ENCODE measurements at regions not wholly inside any gene's neighbourhood (a gene's known extent, or its start where the extent isn't known, plus 50 kb on each side); places are given as distances from the start of the nearest gene placed in this dataset.

- H3K4me3 ChIP-seq (replicated peaks; ENCODE audit: low read depth, low read length), result no peak overlapping the region
- DNase-seq (ENCODE audit: low read depth), result no peak
- TF ChIP-seq, protein P1, sequence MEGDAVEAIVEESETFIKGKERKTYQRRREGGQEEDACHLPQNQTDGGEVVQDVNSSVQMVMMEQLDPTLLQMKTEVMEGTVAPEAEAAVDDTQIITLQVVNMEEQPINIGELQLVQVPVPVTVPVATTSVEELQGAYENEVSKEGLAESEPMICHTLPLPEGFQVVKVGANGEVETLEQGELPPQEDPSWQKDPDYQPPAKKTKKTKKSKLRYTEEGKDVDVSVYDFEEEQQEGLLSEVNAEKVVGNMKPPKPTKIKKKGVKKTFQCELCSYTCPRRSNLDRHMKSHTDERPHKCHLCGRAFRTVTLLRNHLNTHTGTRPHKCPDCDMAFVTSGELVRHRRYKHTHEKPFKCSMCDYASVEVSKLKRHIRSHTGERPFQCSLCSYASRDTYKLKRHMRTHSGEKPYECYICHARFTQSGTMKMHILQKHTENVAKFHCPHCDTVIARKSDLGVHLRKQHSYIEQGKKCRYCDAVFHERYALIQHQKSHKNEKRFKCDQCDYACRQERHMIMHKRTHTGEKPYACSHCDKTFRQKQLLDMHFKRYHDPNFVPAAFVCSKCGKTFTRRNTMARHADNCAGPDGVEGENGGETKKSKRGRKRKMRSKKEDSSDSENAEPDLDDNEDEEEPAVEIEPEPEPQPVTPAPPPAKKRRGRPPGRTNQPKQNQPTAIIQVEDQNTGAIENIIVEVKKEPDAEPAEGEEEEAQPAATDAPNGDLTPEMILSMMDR (IDR thresholded peaks at IDR 0.05; ENCODE audit: low read length, missing control alignments), result no peak
These were observed 423.5 kb downstream of the ANKRD7 start for GRCh38 chr7:118648002-118648401.

DNA sequence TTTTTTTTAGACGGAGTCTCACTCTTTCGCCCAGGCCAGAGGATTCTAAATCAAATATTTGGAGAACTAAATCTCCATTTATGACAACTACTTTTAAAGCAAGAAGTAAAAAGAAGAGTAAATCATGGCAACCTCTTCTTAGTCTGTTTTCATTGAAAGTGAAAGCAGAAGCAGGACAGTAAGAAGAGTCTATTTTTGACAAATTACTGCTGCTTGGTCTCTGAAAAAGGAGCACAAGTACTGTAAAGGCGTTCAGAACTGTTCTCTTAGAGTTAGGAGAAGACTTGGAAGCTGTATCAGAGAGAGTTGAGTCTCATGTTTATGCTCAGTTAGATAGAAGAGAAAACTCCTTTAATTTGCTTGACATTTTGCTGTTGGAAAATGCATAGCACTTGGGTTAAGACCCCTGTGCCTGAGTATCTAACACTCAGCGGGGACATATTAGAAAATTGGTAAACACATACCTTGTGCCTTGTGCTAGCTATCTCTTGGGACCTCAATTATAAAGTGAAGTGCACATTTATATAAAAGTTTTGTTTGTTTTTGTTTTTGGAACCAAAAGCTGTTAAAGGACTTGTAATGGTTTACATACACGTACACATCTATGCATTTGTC is 433.0 kb downstream of the ANKRD7 start:
- H3K4me3 ChIP-seq (replicated peaks; ENCODE audit: low read depth, low read length), result no peak overlapping the region
- TF ChIP-seq, protein P1 (IDR thresholded peaks at IDR 0.05; ENCODE audit: low read length, missing control alignments), result no peak
- DNase-seq (ENCODE audit: low read depth), result no peak

GRCh38 chr7:118662266-118662665 is 437.8 kb downstream of the ANKRD7 start:
- DNase-seq (ENCODE audit: low read depth), result no peak
- TF ChIP-seq, protein P1 (IDR thresholded peaks at IDR 0.05; ENCODE audit: low read length, missing control alignments), result no peak
- no peak overlapping the region for H3K4me3 ChIP-seq (replicated peaks; ENCODE audit: low read depth, low read length)

DNA sequence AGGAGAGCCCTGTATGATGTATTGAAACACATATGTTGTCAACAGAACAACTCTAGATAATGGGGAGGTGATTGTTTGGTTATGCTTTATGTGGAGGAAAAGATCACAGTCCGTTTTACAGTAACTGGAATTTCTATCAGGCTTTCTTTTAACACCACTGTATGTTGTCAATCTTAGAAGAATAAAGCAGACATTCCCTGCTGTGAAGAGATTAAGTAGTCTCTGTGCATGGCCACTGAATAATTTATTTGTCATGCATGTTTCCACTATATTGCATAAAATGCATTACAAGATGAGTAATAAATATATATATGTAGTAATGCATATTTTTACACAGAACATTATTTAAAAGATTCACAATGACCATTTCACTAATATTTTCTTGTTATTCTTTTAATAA is 440.0 kb downstream of the ANKRD7 start:
- no peak for DNase-seq (ENCODE audit: low read depth)
- H3K4me3 ChIP-seq (replicated peaks; ENCODE audit: low read depth, low read length), result no peak overlapping the region
- TF ChIP-seq, protein P1 (IDR thresholded peaks at IDR 0.05; ENCODE audit: low read length, missing control alignments), result no peak

GRCh38 chr7:118671149-118671548 is 446.6 kb downstream of the ANKRD7 start:
- H3K4me3 ChIP-seq (replicated peaks; ENCODE audit: low read depth, low read length), result no peak overlapping the region
- TF ChIP-seq, protein P1 (IDR thresholded peaks at IDR 0.05; ENCODE audit: low read length, missing control alignments), result no peak
- no peak for DNase-seq (ENCODE audit: low read depth)

GRCh38 chr7:118684796-118685195 is 460.3 kb downstream of the ANKRD7 start:
- no peak for DNase-seq (ENCODE audit: low read depth)
- TF ChIP-seq, protein P1 (IDR thresholded peaks at IDR 0.05; ENCODE audit: low read length, missing control alignments), result no peak

GRCh38 chr7:118689403-118689802 is 464.9 kb downstream of the ANKRD7 start:
- DNase-seq (ENCODE audit: low read depth), result no peak
- H3K4me3 ChIP-seq (replicated peaks; ENCODE audit: low read depth, low read length), result no peak overlapping the region
- TF ChIP-seq, protein P1 (IDR thresholded peaks at IDR 0.05; ENCODE audit: low read length, missing control alignments), result no peak

More at GRCh38 chr7:118684796-118685195, 460.3 kb downstream of the ANKRD7 start:
- no peak overlapping the region for H3K4me3 ChIP-seq (replicated peaks; ENCODE audit: low read depth, low read length)
